ENCODE measurements at regions not wholly inside any gene's neighbourhood (a gene's known extent, or its start where the extent isn't known, plus 50 kb on each side); places are given as distances from the start of the nearest gene placed in this dataset.

DNA sequence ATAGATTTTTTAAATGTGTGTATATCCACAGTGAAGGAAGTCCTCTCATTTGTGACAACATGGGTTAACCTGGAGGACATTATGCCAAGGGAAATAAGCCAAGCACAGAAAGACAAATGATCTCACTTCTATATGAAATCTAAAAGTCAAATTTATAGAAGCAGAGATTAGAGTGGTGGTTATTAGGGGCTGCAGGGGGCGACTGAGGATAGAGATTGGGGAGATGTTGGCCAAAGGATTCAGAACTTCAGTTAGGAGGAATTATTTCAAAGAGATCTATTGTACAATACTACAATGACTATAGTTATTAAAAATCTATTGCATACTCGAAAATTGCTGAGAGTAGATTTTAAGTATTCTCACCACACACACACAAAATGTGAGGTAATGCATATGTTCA is 252.4 kb upstream of the SLC39A10 start:
- no peak for DNase-seq

DNA sequence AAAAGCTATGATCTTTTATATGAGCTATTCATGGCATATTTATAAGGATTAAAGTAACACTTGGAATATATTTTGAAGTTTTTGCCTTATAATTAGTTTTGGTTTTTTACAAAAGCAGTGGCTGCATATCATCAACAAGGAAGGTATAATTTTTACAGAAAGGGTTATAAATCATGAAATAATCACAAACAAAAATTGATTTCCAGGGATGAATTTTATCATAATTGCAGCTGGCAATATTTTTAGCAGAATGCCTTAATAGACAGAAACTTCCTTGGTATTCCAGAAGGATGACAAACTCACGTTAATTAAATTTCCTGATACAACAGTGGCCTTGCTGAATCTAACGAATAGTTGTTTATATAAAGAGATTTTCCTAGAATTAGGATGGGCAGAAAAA is 260.5 kb upstream of the SLC39A10 start:
- no peak for DNase-seq

DNA sequence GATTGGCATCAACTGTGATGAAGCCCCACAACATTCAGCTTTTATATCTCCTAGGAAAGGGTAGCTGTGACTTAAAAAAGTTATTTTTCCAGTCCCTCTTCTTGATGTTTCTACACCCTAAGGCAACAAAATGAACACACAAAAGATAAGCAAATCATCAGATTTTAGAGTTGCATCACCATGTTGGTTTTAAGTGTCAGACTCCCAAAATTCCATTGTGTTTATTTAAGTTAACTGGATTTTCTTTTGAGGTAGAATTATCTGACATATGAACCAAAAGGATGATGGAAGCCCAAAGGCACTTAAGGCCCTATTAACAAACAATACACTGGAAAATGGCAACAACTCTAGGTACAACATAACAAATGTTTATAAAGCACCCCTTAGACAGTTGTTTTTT is 261.7 kb upstream of the SLC39A10 start:
- no peak for DNase-seq

DNA sequence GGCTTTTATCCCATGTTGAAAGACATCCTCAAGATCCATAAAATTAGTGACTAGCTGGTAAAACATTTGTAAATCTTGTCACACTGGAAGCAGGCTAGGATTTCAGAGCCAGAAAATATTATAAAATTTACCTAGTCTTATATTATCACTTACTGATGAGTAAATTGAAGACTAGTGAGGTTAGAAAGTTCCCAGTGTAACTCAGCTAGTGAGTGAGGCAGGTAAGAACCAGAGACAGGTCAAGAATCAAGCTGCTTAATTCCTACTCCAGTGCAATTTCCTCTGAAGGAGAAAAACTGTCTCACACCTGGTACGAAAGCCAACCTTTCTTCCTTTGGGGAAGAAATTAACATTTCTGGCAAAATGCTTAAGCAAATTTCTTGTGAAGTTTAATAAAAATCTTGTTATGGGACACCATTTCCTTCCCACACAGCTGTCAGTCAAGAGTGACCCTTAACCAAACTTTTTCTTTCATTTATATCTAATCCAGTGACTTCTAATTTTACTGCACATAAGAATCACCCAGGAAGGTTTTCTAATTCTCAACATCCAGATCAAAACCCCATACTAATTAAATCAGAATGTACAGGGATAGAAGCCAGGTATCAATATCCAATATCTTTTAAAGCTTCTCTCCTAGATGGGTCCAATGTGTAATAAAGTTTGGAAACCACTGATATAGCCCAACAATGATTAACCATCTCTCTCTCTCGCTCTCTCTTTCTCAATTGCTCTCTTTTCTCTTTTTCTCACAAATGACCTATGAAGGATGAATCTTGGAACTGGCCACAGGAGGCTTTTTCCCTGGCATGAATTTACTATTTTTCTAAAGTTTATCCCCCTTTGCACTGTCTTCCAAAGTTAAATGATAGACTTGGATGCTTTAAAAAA is 264.3 kb upstream of the SLC39A10 start:
- no peak for DNase-seq

DNA sequence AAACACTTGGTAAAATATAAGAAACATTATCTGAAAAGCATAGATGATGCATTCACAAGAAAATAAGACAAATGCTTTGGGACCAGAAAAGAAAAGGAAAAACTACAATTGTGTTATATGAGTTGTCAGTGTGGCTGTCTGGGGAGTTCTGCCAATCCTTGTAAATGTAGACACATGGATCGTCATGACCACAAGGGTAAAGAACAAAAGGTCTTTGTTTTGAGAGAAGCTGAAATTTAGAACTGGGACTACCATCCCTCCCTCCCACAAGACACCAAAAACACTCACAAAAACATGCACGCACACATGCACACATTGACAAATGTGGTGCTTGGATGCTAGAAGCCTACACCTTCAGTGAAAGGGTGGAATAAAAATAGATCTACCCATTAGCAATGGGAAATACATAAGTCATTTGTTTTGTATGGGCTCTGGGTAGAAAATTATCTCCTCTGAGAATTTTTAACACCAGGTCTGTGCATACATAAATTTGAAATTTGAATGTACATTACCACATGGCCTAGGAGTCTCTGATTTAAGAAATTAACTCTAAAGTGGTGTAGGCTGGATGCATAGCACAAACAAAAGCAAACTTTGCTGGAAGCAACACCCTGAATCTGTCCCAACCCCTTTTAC is 266.2 kb upstream of the SLC39A10 start:
- DNase-seq = no peak

DNA sequence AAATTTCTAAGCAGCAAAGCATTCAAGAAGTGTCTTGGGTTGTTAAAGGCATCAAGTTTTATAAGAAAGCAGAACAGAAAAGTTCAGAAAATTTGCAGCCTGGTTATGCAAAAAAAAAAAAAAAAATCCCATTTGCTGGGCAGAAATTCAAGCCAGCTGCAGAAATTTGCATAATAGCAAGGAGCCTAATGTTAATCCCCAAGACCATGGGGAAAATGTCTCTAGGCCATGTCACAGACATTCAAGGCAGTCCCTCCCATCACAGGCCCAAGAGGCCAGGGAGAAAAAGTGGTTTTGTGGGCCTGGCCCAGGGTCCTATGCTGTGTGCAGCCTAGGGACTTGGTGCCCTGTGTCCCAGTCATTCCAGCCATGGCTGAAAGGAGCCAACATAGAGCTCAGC is 269.0 kb upstream of the SLC39A10 start:
- DNase-seq = no peak

DNA sequence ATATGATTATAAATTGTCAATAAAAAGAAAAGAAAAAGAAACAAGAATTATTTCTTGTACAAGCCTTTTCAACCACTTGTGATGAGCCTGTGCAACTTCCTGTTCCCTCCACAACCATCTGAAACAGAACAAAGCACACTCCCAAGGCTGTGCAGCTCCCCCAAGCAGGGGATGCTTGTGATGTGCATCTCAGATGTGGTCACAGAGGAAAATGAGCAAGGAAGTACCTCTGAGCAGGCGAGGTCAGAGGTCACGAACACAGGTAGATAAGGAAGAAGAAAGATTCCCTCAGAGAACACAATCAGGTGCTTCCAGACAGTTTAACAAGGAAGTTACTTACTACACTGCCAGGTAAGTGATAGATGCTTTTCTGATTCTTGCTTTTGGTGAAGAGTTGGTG is 274.8 kb upstream of the SLC39A10 start:
- DNase-seq = no peak

DNA sequence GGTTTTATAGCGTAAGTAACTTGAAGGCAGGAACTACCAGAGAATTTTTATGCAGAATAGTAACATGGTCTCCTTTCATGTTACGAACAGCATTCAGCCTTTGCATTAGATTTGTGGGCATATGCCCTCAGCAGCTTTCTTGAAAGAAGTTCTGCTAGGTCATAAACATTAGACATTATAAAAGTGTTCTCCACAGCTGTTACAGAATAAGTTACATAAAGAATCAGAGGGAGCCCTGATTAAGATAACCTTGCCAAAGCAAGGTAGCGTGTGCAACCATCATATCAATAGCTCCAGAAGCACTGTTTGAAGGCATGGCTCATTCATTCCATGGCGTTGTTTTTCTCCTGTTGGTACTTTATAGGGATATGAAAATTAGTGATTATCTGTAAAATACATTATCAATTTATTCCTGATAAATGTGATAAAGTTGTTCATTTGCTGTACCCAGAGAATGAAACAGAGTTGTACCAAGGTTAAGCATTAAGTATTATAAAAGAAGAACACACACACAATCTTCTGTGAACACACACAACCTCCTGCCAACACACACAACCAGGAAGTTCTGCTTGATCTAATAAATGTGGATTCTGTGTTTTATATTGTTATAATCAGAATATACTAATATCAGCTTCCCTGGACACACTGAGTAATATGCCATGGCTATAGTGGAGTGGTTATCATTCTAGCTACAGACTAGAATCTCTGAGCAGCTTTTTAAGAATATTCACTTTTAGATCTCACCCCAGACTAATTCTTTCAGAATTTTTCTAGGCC is 286.7 kb upstream of the SLC39A10 start:
- no peak for DNase-seq

DNA sequence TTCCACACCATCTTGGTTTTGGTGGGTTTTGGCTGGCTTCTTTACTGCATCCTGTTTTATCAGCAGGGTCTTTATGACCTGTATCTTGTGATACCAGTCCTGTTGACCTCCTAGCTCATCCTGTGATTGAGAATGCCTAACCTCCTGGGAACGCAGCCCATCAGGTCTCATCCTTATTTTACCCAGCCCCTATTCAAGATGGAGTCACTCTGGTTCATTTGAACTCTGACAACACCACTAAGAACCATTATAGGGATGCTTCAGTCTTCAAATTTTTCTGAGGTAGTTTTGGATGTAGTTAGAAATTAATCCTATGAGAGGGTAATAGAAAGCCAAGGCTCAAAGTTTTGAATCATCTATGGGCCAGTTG is 287.8 kb upstream of the SLC39A10 start:
- no peak for DNase-seq

DNA sequence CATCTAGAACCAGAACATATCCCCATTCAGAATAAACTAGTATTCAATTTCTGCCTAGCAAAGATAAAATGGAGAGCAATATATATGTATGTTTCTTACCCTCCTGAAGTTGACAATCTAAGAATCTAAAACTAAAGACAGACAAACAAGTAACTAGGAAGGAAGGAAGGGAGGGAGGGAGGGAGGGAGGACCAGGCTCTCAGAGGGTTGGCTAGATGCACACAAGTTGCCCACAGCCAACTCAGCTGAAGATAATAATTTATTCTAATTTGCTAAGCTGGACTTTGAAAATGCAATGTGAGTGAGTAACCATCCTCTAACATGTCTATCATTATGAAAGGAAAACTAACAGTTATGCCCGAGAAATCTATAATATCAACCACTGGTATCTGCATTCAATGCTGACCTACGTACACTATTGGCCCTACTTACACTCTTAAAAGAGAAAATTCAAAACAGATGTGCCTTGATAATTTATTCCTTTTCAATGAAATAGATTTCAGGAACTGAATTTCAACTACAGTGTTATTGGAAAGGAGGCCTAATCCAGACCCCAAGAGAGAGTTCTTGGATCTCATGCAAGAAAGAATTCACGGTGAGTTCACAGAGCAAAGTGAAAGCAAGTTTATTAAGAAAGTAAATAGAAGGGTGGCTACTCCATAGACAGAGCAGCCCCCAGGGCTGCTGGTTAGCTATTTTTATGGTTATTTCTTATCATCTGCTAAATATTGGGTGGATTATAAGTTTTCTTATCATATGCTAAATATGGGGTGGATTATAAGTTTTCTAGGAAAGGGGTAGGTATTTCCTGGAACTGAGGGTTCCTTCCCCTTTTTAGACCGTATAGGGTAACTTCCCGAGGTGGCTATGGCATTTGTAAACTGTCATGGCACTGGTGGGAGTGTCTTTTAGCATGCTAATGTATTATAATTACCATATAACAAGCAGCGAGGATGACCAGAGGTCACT is 288.5 kb upstream of the SLC39A10 start:
- no peak for DNase-seq

DNA sequence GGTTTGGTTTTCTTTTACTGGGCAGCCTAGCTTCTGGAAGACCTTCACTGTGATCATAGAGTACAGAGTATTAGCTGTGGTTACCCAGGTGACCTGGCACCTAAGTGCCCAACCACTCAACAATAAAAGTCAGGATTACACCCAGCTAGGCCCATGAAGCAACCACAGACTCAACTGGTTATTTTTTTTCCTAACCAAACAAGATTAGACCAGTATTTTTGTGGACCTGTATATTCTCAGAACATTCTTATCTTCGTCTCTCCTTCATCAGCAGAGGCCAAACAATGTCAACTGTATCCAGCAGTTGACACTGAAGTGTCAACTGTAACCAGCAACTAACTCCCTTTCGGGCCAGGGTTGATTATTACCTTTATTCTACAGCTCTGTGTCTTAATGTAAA is 289.2 kb upstream of the SLC39A10 start:
- DNase-seq = no peak

DNA sequence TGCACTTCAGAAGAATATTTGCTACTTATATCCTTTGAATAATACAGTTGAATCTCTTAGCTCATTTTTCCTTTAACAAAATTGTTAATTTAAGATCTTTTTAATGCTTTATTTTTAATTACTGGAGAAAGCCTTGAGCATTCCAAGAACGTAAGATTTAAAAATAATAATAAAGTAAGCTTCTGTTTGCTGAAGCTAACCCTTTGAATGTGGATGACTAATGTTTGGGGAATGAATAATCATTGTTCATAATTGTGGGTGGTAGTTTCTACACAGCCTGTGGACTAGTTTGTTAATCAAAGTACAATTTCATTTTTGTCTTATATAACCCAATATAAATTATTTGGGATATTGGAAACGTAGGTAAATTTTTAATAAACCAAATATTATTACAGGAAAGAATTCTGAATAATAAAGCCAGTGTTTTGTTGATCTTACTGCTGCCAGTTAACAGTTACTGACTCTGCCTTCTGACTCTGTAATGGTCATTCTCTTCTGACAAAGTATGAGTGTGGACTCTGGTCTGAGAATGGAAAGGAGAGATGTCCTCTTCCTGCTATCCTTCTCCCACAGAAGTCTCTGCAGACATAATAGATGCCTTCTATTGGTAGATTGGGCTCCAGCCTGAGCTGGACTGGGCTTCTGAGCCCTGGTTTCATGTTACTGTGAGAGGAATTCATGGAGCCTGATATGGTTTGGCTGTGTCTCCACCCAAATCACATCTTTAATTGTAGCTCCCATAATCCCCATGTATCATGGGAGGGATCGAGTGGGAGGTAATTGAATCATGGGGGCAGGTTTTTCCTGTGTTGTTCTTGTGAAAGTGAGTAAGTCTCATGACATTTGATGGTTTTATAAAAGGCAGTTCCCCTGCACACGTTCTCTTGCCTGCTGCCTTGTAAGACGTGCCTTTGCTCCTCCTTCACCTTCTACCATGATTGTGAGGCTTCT is 292.7 kb upstream of the SLC39A10 start:
- DNase-seq = no peak

DNA sequence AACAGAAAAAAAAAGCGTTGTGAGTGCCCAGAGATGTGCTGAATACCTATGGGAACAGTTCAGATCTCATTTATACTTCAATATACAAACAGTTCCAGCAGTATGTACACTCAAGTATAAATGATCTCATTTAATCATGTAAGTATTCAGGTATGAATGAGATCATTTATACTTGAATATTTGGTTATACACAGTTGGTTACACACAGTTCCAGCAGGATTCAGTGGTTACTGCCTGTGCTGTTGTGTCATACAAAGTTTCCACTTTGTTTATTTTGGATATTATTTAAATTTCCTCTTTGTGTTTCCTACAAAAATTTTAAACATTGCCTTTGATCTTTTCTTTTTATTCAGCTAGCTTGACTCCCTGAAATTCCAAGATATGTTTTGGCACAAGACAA is 293.5 kb upstream of the SLC39A10 start:
- no peak for DNase-seq

DNA sequence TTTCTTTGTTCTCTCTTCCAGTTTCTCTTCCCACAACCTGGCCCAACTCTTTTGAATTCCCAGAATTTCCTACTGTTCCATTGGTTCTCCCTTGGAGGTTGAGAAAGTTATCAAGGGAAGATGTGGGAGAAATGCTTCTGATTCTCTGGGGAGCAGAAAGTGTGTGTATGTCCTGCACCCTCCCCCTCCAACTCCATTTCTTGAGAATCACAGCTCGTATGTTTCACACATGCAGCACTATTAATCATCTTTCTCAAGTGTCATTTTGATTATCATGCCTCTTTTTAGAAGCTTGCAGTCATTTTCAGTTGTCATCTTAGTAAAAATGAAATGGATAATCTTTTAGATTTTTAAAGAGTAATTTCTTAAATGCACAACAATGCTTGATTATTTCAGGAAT is 296.8 kb upstream of the SLC39A10 start:
- no peak for DNase-seq

DNA sequence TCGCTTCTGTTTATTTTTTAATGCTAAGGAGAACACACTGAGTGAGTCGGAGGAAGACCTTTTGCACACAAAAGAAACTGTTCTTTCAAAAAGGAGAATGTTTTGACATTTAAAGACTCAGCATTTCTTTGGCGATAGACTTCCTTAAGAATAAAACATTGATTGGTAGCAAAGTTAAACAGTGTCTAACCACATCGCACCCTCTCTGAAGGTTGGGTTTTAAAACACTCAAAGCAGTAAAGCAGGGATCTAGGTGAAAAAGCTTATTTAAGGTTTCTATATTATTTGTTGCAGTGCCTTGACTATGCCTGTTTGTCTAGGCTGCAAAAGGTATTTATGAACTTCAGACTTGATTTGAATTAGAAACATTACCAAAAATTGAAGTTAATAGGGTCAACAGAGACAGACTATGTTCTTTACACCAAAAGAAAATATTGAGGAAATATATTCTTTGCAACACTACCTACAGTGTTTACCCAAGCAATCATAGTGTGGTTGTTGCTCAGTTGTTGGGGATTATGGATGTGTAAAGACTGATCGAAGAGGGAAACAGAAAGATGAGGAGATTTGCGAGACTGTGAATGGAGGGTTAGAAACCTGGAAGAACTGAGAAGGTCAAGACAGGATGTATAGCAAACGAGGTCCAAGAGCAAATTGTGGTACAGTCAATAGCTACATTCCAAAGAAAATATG is 297.8 kb upstream of the SLC39A10 start:
- DNase-seq = no peak

DNA sequence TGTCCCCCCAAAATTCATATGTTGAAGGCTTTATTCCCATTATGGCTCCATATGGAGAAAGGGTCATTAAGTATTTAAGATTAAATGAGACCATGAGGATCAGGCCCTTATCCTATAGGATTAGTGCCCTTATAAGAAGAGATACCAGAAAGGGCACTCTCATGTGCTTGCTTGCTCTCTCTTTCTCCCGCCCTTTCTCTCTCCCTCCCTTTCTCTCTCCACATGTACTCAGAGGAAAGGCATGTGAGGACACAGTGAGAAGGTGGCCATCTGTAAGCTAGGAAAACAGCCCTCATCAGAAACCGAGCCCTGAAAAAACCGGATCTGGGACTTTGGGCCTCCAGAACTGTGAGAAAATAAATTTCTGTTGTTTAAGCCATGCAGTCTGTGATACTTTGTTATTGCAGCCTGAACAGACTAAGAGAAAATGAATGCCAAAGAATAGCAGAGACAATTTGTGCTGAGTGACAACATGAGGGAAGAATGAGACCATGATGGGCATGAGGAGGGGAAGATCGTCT is 300.0 kb upstream of the SLC39A10 start:
- DNase-seq = no peak

DNA sequence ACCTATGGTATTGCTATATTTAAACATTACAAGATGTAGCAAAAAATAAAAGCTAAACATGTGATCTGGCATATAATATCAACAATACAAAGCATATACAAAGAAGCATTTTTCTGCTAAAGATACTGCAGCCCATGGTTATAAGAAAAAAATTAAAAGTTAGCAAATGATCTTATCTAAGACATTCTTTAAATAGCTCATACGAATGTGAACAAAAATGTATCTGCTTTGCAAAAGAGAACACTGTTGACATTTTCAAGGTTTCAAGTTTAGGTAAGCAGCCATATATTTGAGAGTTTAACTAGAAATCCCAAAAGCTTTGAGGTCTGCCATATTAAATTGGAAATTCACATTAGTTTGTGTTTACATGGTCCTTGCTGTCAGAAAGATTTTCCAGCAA is 301.0 kb upstream of the SLC39A10 start:
- no peak for DNase-seq

DNA sequence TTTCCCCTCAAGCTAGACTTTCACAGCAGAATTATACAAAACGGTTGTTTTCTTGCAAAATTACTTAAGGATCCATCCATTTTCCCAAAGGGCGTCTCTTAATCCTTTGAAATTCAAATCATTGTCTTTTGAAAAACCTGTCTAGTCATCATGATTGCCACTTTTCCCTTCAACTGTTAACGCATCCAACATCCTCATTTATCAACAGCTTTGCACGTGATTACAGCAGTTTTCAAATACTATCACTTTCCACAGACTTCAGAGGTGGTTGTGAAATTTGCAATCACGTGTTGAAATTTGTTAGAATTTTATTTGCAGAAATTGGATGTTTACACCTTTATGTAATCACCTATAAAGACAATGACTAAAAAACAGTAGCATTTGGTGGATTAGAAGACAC is 304.4 kb upstream of the SLC39A10 start:
- no peak for DNase-seq

DNA sequence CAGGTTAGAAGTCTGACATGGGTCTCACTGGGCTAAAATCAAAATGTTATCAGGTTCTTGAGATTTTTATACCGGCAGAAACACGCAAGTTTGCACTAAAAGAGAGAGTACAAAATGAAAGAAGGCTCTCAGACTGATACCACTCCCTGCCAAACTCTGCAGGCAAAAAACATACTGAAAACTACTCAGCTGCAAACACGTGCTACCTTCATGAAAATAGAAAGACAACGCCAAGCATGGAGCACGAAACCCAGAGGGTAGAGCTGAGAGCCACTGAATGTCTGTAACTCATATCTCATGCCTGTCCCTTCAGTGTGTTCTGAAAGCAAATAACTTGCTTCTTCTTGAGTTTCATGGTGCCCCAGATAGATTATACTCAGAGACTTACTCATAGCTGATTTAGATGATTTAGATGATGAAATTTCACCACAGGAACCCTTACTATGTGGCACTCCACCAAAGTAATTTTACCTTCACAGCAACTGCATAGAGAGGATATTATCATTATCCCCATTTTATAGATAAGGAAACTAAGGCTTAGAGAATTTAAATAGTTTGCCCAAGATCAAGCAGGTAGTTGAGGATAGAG is 313.0 kb upstream of the SLC39A10 start:
- DNase-seq = no peak

DNA sequence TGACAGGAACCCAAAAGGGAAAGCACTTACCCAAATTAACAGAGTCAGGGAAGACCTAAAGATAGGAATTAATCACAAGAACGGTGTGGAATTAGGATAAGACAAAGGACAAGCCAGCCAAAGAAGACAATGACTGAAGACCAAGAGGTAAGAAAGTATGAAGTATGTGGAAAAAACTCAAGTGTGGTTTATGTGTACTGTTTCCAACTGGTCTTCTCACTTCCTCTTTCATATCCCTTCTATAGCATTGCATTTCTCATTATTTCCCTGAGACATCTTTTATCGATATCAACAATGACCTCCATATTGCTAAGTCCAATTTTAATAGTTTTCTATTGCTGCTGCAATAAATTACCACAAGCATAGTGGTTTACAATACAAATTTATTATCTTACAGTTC is 313.5 kb upstream of the SLC39A10 start:
- no peak for DNase-seq
